A673 (cell line): ENCODE measurements at regions not wholly inside any gene's neighbourhood (a gene's known extent, or its start where the extent isn't known, plus 50 kb on each side); places are given as distances from the start of the nearest gene placed in this dataset.

ENCODE experiments used
- BruUV-seq: library from RNA; stranded (reverse); fragments of 400-500 nt; replicated peaks from 2 replicates; lab custom pipeline; 2021; lab: Mats Ljungman, UMichigan
- CTCF ChIA-PET: fragments of 300-600 bp; sonication (Branson Sonifier 250); formaldehyde crosslinking; loops from one replicate; lab custom pipeline; 2022; ENCODE audit warnings: antibody characterized with exemption; lab: Charles Lee
- POLR2A ChIA-PET: fragments of 300-600 bp; sonication (Branson Sonifier 250); formaldehyde crosslinking; loops from one replicate; lab custom pipeline; 2022; ENCODE audit warnings: antibody characterized with exemption; ENCODE audit not compliant: low non-redundant PET; lab: Charles Lee
- DNase-seq: peaks from one replicate; pipeline ENCODE4 v3.0.0-alpha.2; 2015; ENCODE audit warnings: low spot score
- H3K27ac ChIP-seq: fragments of 200-600 bp; sonication (generic); 2 replicates; pipeline ENCODE4 v1.5.1; 2016; ENCODE audit warnings: mixed run types, low read depth, mild to moderate bottlenecking, mixed read lengths, antibody characterized with exemption, low read length; ENCODE audit not compliant: poor library complexity, severe bottlenecking
- H3K27me3 ChIP-seq: fragments of 200-600 bp; sonication (generic); replicated peaks from 2 replicates; pipeline ENCODE4 v1.6.1; 2017; ENCODE audit warnings: mixed run types, low read depth, mild to moderate bottlenecking, mixed read lengths, antibody characterized with exemption, low read length; ENCODE audit not compliant: insufficient read depth, poor library complexity
- H3K36me3 ChIP-seq: fragments of 200-600 bp; sonication (generic); 2 replicates; pipeline ENCODE4 v1.6.1; 2016; ENCODE audit warnings: mixed run types, mild to moderate bottlenecking, mixed read lengths, antibody characterized with exemption, low read length; ENCODE audit not compliant: insufficient read depth, poor library complexity, severe bottlenecking
- H3K4me1 ChIP-seq: fragments of 200-600 bp; sonication (generic); 2 replicates; pipeline ENCODE4 v1.6.1; 2017; ENCODE audit warnings: mixed run types, mild to moderate bottlenecking, mixed read lengths, antibody characterized with exemption, low read length; ENCODE audit not compliant: insufficient read depth, poor library complexity, severe bottlenecking
- H3K4me3 ChIP-seq: fragments of 200-600 bp; sonication (generic); 2 replicates; pipeline ENCODE4 v1.5.1; 2016; ENCODE audit warnings: low read depth, mixed run types, mild to moderate bottlenecking, mixed read lengths, low read length; ENCODE audit not compliant: poor library complexity, severe bottlenecking
- H3K9me3 ChIP-seq: fragments of 200-600 bp; sonication (generic); 2 replicates; pipeline ENCODE4 v1.6.1; 2016; ENCODE audit warnings: mixed run types, low read depth, mild to moderate bottlenecking, mixed read lengths, antibody characterized with exemption, low read length; ENCODE audit not compliant: poor library complexity, severe bottlenecking
- CTCF ChIP-seq: fragments of 300-800, 200-600 bp; sonication (generic); conservative IDR thresholded peaks from 2 replicates; pipeline ENCODE4 v1.5.1; 2017; ENCODE audit warnings: low read depth, mild to moderate bottlenecking, antibody characterized with exemption, low read length, moderate library complexity, mixed read lengths
- EZH2 ChIP-seq: fragments of 200-600 bp; sonication (generic); IDR thresholded peaks from 2 replicates; pipeline ENCODE4 v1.6.1; 2017; ENCODE audit warnings: borderline replicate concordance, low read depth, mild to moderate bottlenecking, mixed read lengths, antibody characterized with exemption, low read length; ENCODE audit not compliant: poor library complexity, severe bottlenecking
- intact Hi-C: fragments of 100-400 bp; cut with micrococcal nuclease; formaldehyde crosslinking; loops from one replicate; pipeline ENCODE4 v1.10.0; 2022; ENCODE audit not compliant: unreplicated experiment

GRCh38 chr6:23584134-23584763 lies 541.8 kb upstream of the NRSN1 start:
- intact Hi-C loops = no loop called here
- BruUV-seq = no TSS peak
- H3K4me3 ChIP-seq = no peak overlapping the region
- no peak overlapping the region for H3K27ac ChIP-seq
- H3K36me3 ChIP-seq = no peaks in the 10 kb centered on the region
- ChIA-PET CTCF (no interaction called here), POLR2A (no interaction called here)
- H3K9me3 ChIP-seq = no peaks in the 10 kb centered on the region
- H3K27me3 ChIP-seq = no peaks in the 10 kb centered on the region
- TF ChIP-seq EZH2 (no peak), CTCF (no peak)
- no peaks in the 10 kb centered on the region for H3K4me1 ChIP-seq
- no peak for DNase-seq

GRCh38 chr6:23587582-23587981 lies 538.4 kb upstream of the NRSN1 start:
- no peaks in the 10 kb centered on the region for H3K9me3 ChIP-seq
- H3K4me3 ChIP-seq = no peak overlapping the region
- no peak overlapping the region for H3K27ac ChIP-seq
- TF ChIP-seq EZH2 (no peak), CTCF (no peak)
- CTCF ChIA-PET = no interaction called here
- POLR2A ChIA-PET = no interaction called here
- H3K36me3 ChIP-seq = no peaks in the 10 kb centered on the region
- intact Hi-C loops = no loop called here
- no peaks in the 10 kb centered on the region for H3K27me3 ChIP-seq
- DNase-seq = no peak
- no TSS peak for BruUV-seq
- no peaks in the 10 kb centered on the region for H3K4me1 ChIP-seq

GRCh38 chr6:23589811-23590210 lies 536.2 kb upstream of the NRSN1 start:
- ChIA-PET POLR2A (no interaction called here), CTCF (no interaction called here)
- H3K4me3 ChIP-seq = no peak overlapping the region
- H3K9me3 ChIP-seq = no peaks in the 10 kb centered on the region
- no peak overlapping the region for H3K27ac ChIP-seq
- intact Hi-C loops = no loop called here
- no peaks in the 10 kb centered on the region for H3K27me3 ChIP-seq
- no peaks in the 10 kb centered on the region for H3K36me3 ChIP-seq
- no peaks in the 10 kb centered on the region for H3K4me1 ChIP-seq
- no peak for TF ChIP-seq EZH2
- TF ChIP-seq CTCF = no peak
- no TSS peak for BruUV-seq
- DNase-seq = no peak
